Loucy (cell line): ENCODE measurements at regions not wholly inside any gene's neighbourhood (a gene's known extent, or its start where the extent isn't known, plus 50 kb on each side); places are given as distances from the start of the nearest gene placed in this dataset.

Experiments
- H2AFZ ChIP-seq: fragments of 200-600 bp; sonication (generic); 2 replicates; pipeline ENCODE4 v1.6.0; 2016; ENCODE audit warnings: antibody characterized with exemption, mild to moderate bottlenecking, low read length, moderate library complexity
- H3F3A ChIP-seq: fragments of 200-600 bp; 2 replicates; pipeline ENCODE4 v1.6.0; 2016; ENCODE audit warnings: antibody characterized with exemption, low read depth, mild to moderate bottlenecking
- H3K27me3 ChIP-seq: fragments of 200-600 bp; sonication (generic); 2 replicates; pipeline ENCODE4 v1.6.1; 2014; ENCODE audit warnings: low read length, mild to moderate bottlenecking; ENCODE audit not compliant: insufficient read depth, poor library complexity, severe bottlenecking
- H3K36me3 ChIP-seq: fragments of 200-600 bp; sonication (generic); 2 replicates; pipeline ENCODE4 v1.6.1; 2016; ENCODE audit warnings: low read length; ENCODE audit not compliant: insufficient read depth
- H3K4me1 ChIP-seq: fragments of 200-600 bp; sonication (generic); 2 replicates; pipeline ENCODE4 v1.5.1; 2014; ENCODE audit warnings: low read length, mild to moderate bottlenecking; ENCODE audit not compliant: insufficient read depth, poor library complexity, severe bottlenecking
- H3K4me2 ChIP-seq: fragments of 200-600 bp; sonication (generic); 2 replicates; pipeline ENCODE4 v1.6.0; 2014; ENCODE audit warnings: antibody characterized with exemption, low read length, low read depth, mild to moderate bottlenecking; ENCODE audit not compliant: poor library complexity, severe bottlenecking
- H3K4me3 ChIP-seq: fragments of 200-600 bp; sonication (generic); 2 replicates; pipeline ENCODE4 v1.5.1; 2014; ENCODE audit warnings: low read length, mild to moderate bottlenecking, mixed read lengths; ENCODE audit not compliant: poor library complexity, severe bottlenecking
- H3K79me2 ChIP-seq: fragments of 200-600 bp; sonication (generic); 2 replicates; pipeline ENCODE4 v1.6.1; 2014; ENCODE audit warnings: low read length; ENCODE audit not compliant: insufficient read depth
- H3K9ac ChIP-seq: fragments of 200-600 bp; sonication (generic); 2 replicates; pipeline ENCODE4 v1.6.0; 2014; ENCODE audit warnings: mild to moderate bottlenecking, low read depth, low read length, moderate library complexity; ENCODE audit not compliant: poor library complexity, severe bottlenecking
- H3K9me2 ChIP-seq: fragments of 200-600 bp; sonication (generic); replicated peaks from 2 replicates; pipeline ENCODE4 v1.6.1; 2016; ENCODE audit warnings: low read depth, low read length, mixed read lengths
- H3K9me3 ChIP-seq: fragments of 200-600 bp; sonication (generic); 2 replicates; pipeline ENCODE4 v1.6.1; 2014; ENCODE audit warnings: mild to moderate bottlenecking, antibody characterized with exemption, low read length, low read depth; ENCODE audit not compliant: insufficient read depth
- H4K20me1 ChIP-seq: fragments of 200-600 bp; sonication (generic); 2 replicates; pipeline ENCODE4 v1.6.0; 2014; ENCODE audit warnings: antibody characterized with exemption, low read length, mild to moderate bottlenecking; ENCODE audit not compliant: insufficient read depth, poor library complexity, severe bottlenecking
- CTCF ChIP-seq: fragments of 200-600 bp; sonication (generic); conservative IDR thresholded peaks from 2 replicates; pipeline ENCODE4 v1.5.1; 2014; ENCODE audit warnings: mild to moderate bottlenecking, antibody characterized with exemption, low read length
- EZH2phosphoT487 ChIP-seq: fragments of 200-600 bp; IDR thresholded peaks from 2 replicates; pipeline ENCODE4 v1.6.1; 2018; ENCODE audit warnings: antibody characterized with exemption, mild to moderate bottlenecking, moderate library complexity, borderline replicate concordance

GRCh38 chr12:88908345-88908744, 328.1 kb upstream of the KITLG start:
- no peaks in the 10 kb centered on the region for H3K79me2 ChIP-seq
- H3K9me2 ChIP-seq: no peaks in the 10 kb centered on the region
- no peak overlapping the region for H3K9ac ChIP-seq
- no peaks in the 10 kb centered on the region for H3K4me1 ChIP-seq
- H3K4me2 ChIP-seq: no peak overlapping the region
- H3K9me3 ChIP-seq: peaks cover 11% of the 10 kb centered on the region
- H3K36me3 ChIP-seq: no peaks in the 10 kb centered on the region
- no peaks in the 10 kb centered on the region for H4K20me1 ChIP-seq
- TF ChIP-seq CTCF (no peak), EZH2phosphoT487 (no peak)
- no peak overlapping the region for H3K4me3 ChIP-seq
- no peaks in the 10 kb centered on the region for H3F3A ChIP-seq
- no peaks in the 10 kb centered on the region for H3K27me3 ChIP-seq
- H2AFZ ChIP-seq: no peak overlapping the region

- Histone ChIP-seq H3K4me3 (no peak overlapping the region), H3K9me2 (no peaks in the 10 kb centered on the region), H3K27me3 (no peaks in the 10 kb centered on the region)
Observed at GRCh38 chr12:88904705-88905104, 324.4 kb upstream of the KITLG start.

GRCh38 chr12:88903333-88903732, 323.1 kb upstream of the KITLG start:
- Histone ChIP-seq H3K36me3 (no peaks in the 10 kb centered on the region), H3F3A (no peaks in the 10 kb centered on the region), H2AFZ (no peak overlapping the region), H3K79me2 (no peaks in the 10 kb centered on the region), H3K4me2 (no peak overlapping the region), H3K4me3 (no peak overlapping the region), H3K4me1 (no peaks in the 10 kb centered on the region), H3K27me3 (no peaks in the 10 kb centered on the region), H4K20me1 (no peaks in the 10 kb centered on the region), H3K9ac (no peak overlapping the region), H3K9me3 (no peaks in the 10 kb centered on the region), H3K9me2 (no peaks in the 10 kb centered on the region)
- TF ChIP-seq CTCF (no peak), EZH2phosphoT487 (no peak)

More at GRCh38 chr12:88904705-88905104, 324.4 kb upstream of the KITLG start:
- H3K4me1 ChIP-seq: no peaks in the 10 kb centered on the region
- H3K9ac ChIP-seq: no peak overlapping the region
- no peaks in the 10 kb centered on the region for H3F3A ChIP-seq
- H3K36me3 ChIP-seq: no peaks in the 10 kb centered on the region
- H3K79me2 ChIP-seq: no peaks in the 10 kb centered on the region
- H3K9me3 ChIP-seq: no peaks in the 10 kb centered on the region
- no peak overlapping the region for H3K4me2 ChIP-seq
- TF ChIP-seq CTCF (no peak), EZH2phosphoT487 (no peak)
- no peaks in the 10 kb centered on the region for H4K20me1 ChIP-seq
- no peak overlapping the region for H2AFZ ChIP-seq
